Breast epithelium (tissue), 4 donors: ENCODE measurements at regions not wholly inside any gene's neighbourhood (a gene's known extent, or its start where the extent isn't known, plus 50 kb on each side); places are given as distances from the start of the nearest gene placed in this dataset.
"Not testable (repeated sequence)": the region's sequence is repeated elsewhere in the genome, so short reads cannot be mapped to it uniquely, and the experiment has no call there.

Source experiments
- DNase-seq, 2 donors: peaks; one replicate each; pipeline ENCODE4 v3.0.0-alpha.2; 2019; ENCODE audit warnings: low spot score in 2 of 2
- H3K27ac ChIP-seq, 2 donors: fragments of 200-600 bp; sonication (generic) in 1 of 2; one replicate each; pipeline ENCODE4 v1.5.1; 2016 to 2019; ENCODE audit warnings: mild to moderate bottlenecking in 1 of 2
- H3K27me3 ChIP-seq, 2 donors: fragments of 200-600 bp; sonication (generic) in 1 of 2; one replicate each; pipeline versions ENCODE4 v1.5.1 to v1.6.0; 2017 to 2019; ENCODE audit warnings: control low read depth in 1 of 2, mild to moderate bottlenecking in 1 of 2
- H3K36me3 ChIP-seq: fragments of 200-600 bp; one replicate; pipeline ENCODE4 v1.5.1; 2019
- H3K4me1 ChIP-seq, 2 donors: fragments of 200-600 bp; sonication (generic); one replicate each; pipeline ENCODE4 v1.5.1; 2016 to 2019; ENCODE audit warnings: control low read depth in 1 of 2
- H3K4me3 ChIP-seq, 3 donors: fragments of 200-600 bp; sonication (generic); 1 replicate in 2 of 3; 2 replicates in 1 of 3; pipeline ENCODE4 v1.5.1; 2016 to 2019; ENCODE audit warnings: mild to moderate bottlenecking in 3 of 3, moderate library complexity in 2 of 3
- H3K9me3 ChIP-seq, 2 donors: fragments of 200-600 bp; sonication (generic) in 1 of 2; one replicate each; pipeline ENCODE4 v1.5.1; 2016 to 2019; ENCODE audit warnings: control low read depth in 1 of 2
- POLR2A ChIP-seq: fragments of 450-650 bp; IDR thresholded peaks from one replicate; pipeline ENCODE4 v1.6.1; 2016; ENCODE audit warnings: antibody characterized with exemption, mild to moderate bottlenecking, moderate library complexity
- POLR2AphosphoS5 ChIP-seq, 3 donors: sonication (generic); formaldehyde crosslinking; IDR thresholded peaks; one replicate each; pipeline ENCODE4 v1.6.1; 2017; ENCODE audit warnings: antibody characterized with exemption in 3 of 3
- intact Hi-C: fragments of 100-400 bp; cut with DNase I; formaldehyde crosslinking; loops from one replicate; pipeline ENCODE4 v1.15.1; 2023; ENCODE audit warnings: low total_unique reads
- TF ChIP-seq, protein P1 (sequence below), 3 donors: fragments of 450-650 bp; IDR thresholded peaks; one replicate each; pipeline ENCODE4 v1.5.1; 2016 to 2017; ENCODE audit warnings: antibody characterized with exemption in 3 of 3, mild to moderate bottlenecking in 3 of 3, moderate library complexity in 3 of 3

DNA sequence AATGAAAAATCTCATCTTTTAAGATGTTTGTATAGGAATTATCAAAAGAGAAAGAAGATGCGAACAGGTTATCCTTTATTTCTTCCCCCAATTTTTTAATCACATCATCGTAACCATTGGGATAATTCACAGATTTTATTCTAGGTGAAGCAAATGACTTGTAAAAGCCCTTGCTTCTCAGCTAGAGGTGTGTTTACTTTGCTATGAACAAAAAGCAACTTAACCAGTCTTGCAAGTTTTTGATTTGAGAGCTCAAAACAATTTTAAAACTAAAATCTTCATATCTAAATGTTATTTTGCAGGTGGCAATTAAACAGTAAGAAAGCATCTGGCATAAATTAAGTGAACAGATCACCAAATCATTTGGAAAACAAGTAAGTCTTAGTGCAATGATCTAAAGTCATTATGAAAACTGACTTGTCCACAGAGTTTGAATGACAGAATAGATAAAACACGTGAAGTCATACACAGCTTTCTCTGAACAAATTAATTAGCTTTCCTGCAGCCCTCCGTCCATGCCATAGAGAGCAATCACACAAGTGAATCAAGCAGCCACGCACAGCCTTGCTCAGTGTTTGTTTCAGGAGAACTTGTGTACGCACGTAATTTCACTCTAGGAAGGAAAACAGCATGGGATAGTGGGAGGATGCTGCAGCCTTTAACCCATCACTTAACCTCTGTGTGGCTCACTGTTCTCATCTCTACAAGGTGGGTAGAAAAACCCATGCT, 85.0 kb upstream of the ZNF800 start:
- Histone ChIP-seq H3K27me3 (no peaks in the 10 kb centered on the region), H3K27ac (no peak overlapping the region), H3K9me3 (no peaks in the 10 kb centered on the region), H3K4me1 (no peaks in the 10 kb centered on the region), H3K4me3 (no peak overlapping the region), H3K36me3 (no peaks in the 10 kb centered on the region)
- intact Hi-C loops: no loop called here
- no peak for TF ChIP-seq POLR2AphosphoS5 (IDR thresholded peaks at IDR 0.05)
- TF ChIP-seq, protein P1, sequence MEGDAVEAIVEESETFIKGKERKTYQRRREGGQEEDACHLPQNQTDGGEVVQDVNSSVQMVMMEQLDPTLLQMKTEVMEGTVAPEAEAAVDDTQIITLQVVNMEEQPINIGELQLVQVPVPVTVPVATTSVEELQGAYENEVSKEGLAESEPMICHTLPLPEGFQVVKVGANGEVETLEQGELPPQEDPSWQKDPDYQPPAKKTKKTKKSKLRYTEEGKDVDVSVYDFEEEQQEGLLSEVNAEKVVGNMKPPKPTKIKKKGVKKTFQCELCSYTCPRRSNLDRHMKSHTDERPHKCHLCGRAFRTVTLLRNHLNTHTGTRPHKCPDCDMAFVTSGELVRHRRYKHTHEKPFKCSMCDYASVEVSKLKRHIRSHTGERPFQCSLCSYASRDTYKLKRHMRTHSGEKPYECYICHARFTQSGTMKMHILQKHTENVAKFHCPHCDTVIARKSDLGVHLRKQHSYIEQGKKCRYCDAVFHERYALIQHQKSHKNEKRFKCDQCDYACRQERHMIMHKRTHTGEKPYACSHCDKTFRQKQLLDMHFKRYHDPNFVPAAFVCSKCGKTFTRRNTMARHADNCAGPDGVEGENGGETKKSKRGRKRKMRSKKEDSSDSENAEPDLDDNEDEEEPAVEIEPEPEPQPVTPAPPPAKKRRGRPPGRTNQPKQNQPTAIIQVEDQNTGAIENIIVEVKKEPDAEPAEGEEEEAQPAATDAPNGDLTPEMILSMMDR (IDR thresholded peaks at IDR 0.05): no peak
- no peak for TF ChIP-seq POLR2A
- no peak for DNase-seq

DNA sequence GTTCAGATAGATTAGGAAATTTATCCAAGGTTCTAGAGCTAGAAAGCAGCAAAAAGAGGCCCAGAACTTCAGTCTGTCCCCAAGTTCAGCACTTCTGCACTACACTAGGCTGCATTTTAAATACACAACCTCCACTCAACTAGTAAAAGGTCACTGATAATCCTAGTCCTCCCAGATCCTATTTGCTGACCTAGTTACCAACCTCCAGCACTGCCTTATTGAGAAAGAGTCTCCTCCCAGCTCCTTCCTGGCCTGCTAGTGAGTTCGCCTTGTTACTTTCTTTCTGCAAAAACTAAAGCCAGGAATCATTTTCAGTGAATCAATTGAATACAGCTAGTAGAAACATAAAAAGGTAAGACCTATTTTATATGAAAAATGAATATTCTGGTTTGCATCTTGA, 84.1 kb upstream of the ZNF800 start:
- no peaks in the 10 kb centered on the region for H3K27me3 ChIP-seq
- H3K36me3 ChIP-seq: no peaks in the 10 kb centered on the region
- no peaks in the 10 kb centered on the region for H3K4me1 ChIP-seq
- no peak for TF ChIP-seq POLR2A
- TF ChIP-seq, protein P1 (IDR thresholded peaks at IDR 0.05): no peak
- TF ChIP-seq POLR2AphosphoS5 (IDR thresholded peaks at IDR 0.05): no peak
- H3K9me3 ChIP-seq: no peaks in the 10 kb centered on the region
- no peak overlapping the region for H3K27ac ChIP-seq
- no peak overlapping the region for H3K4me3 ChIP-seq
- DNase-seq: no peak
- intact Hi-C loops: no loop called here

DNA sequence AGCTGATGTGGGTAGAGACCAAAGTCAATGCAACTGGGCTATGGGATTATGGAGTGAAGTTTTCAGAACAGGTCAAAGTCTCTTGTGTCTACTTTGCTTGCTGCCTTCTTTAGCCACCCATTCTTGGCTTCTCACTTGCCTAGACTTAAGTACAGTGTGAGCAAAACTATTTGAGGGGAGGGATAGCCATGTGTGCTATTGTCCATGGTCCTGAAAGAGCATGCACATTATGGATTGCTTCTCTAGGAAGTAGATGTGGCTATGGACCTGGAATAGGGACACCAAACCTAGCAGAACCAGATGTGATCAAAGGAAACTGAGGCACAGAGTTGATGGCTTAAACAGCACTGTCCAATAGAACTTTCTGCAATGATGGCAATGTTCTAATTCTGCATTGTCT, 81.9 kb upstream of the ZNF800 start:
- no peak for DNase-seq
- Histone ChIP-seq H3K36me3 (no peaks in the 10 kb centered on the region), H3K4me1 (no peaks in the 10 kb centered on the region), H3K9me3 (no peaks in the 10 kb centered on the region), H3K27ac (no peak overlapping the region), H3K4me3 (no peak overlapping the region), H3K27me3 (no peaks in the 10 kb centered on the region)
- TF ChIP-seq POLR2A (no peak), POLR2AphosphoS5 (IDR thresholded peaks at IDR 0.05) (no peak)
- TF ChIP-seq, protein P1 (IDR thresholded peaks at IDR 0.05): no peak
- intact Hi-C loops: no loop called here

DNA sequence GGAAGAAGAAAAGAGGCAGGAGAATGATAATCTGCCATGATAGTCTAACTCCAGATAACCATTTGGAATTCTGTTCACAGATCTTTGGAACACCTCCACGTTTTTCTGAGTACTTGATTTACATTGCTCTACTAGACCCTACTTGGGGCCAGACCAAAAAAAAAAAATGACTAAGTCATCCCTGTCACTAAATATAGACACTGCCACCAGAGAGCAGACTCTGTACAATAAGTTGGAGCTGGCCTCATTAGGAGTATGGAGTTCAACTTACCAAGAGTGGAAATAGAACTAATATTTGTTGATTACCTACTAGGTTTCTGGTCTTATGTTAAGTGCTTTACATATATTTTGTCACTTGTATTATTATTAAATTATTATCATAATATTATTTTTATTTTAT, 80.9 kb upstream of the ZNF800 start:
- H3K4me3 ChIP-seq: no peak overlapping the region
- intact Hi-C loops: no loop called here
- H3K27me3 ChIP-seq: no peaks in the 10 kb centered on the region
- no peaks in the 10 kb centered on the region for H3K4me1 ChIP-seq
- no peak overlapping the region for H3K27ac ChIP-seq
- DNase-seq: no peak
- no peaks in the 10 kb centered on the region for H3K36me3 ChIP-seq
- H3K9me3 ChIP-seq: no peaks in the 10 kb centered on the region
- TF ChIP-seq POLR2AphosphoS5 (IDR thresholded peaks at IDR 0.05) (no peak), POLR2A (no peak)
- TF ChIP-seq, protein P1 (IDR thresholded peaks at IDR 0.05): no peak

DNA sequence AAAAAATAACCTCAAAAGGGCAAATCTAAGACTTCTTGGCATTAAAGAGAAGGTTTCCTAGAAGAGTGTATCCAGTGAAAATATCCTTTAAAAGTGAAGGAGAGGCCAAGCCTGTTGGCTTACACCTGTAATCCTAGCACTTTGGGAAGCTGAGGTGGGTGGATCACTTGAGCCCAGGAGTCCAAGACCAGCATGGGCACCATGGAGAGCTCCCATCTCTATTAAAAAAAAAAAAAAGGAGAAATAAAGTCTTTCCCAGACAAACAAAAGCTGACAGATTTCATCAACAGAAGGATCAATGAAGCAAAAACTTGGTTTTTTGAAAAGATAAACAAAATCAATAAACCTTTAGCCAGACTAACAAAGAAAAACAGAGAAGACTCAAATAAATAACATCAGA, 67.6 kb upstream of the ZNF800 start:
- H3K4me3 ChIP-seq: no peak overlapping the region
- H3K27ac ChIP-seq: no peak overlapping the region
- intact Hi-C loops: no loop called here
- no peaks in the 10 kb centered on the region for H3K36me3 ChIP-seq
- H3K4me1 ChIP-seq: no peaks in the 10 kb centered on the region
- no peak for DNase-seq
- H3K9me3 ChIP-seq: peaks cover 4 to 8% of the 10 kb centered on the region in 2 donors
- no peaks in the 10 kb centered on the region for H3K27me3 ChIP-seq
- TF ChIP-seq POLR2A (no peak), POLR2AphosphoS5 (IDR thresholded peaks at IDR 0.05) (no peak)
- TF ChIP-seq, protein P1 (IDR thresholded peaks at IDR 0.05): no peak

DNA sequence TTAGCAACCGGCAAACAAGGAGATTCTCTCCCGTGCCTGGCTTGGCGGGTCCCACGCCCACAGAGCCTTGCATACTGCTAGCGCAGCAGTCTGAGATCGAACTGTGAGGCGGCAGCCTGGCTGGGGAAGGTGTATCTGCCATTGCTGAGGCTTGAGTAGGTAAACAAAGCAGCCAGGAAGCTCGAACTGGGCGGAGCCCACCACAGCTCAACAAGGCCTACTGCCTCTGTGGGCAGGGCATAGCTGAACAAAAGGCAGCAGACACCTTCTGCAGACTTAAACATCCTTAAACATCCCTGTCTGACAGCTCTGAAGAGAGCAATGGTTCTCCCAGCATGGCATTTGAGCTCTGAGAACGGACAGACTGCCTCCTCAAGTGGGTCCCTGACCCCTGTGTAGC, 58.8 kb upstream of the ZNF800 start:
- H3K27ac ChIP-seq, H3K27me3 ChIP-seq, H3K4me3 ChIP-seq, H3K4me1 ChIP-seq, H3K36me3 ChIP-seq, intact Hi-C loops, DNase-seq: not testable (repeated sequence)
- H3K9me3 ChIP-seq: peaks cover 9 to 18% of the 10 kb centered on the region in 2 donors
